Kidney (tissue), 13 donors: ENCODE measurements at regions not wholly inside any gene's neighbourhood (a gene's known extent, or its start where the extent isn't known, plus 50 kb on each side); places are given as distances from the start of the nearest gene placed in this dataset.

Experiments used
- DNase-seq, 5 donors: peaks; one replicate each; pipeline ENCODE4 v3.0.0-alpha.2; 2013 to 2020
- FAIRE-seq: peaks from 2 replicates; lab custom pipeline; 2012; peaks lifted over from hg19 to GRCh38; lab: Jason Lieb, UNC
- H3K27ac ChIP-seq, 2 donors: one replicate each; pipeline ENCODE4 v1.7.0; 2013; ENCODE audit warnings: low read depth in 2 of 2, low read length in 2 of 2, inconsistent platforms in 1 of 2
- H3K27me3 ChIP-seq: one replicate; pipeline ENCODE4 v1.7.1; 2013; ENCODE audit warnings: low read length, inconsistent platforms; ENCODE audit not compliant: control insufficient read depth, insufficient read depth
- H3K36me3 ChIP-seq, 3 donors: one replicate each; pipeline versions ENCODE4 v1.7.0 to v1.7.1; 2013; ENCODE audit warnings: low read length in 3 of 3, control low read depth in 1 of 3, inconsistent platforms in 1 of 3; ENCODE audit not compliant: insufficient read depth in 3 of 3, control insufficient read depth in 2 of 3
- H3K4me1 ChIP-seq, 3 donors: one replicate each; pipeline versions ENCODE4 v1.7.0 to v1.7.1; 2013; ENCODE audit warnings: low read length in 3 of 3, inconsistent platforms in 1 of 3, low read depth in 1 of 3; ENCODE audit not compliant: control insufficient read depth in 2 of 3, insufficient read depth in 2 of 3
- H3K4me3 ChIP-seq, 3 donors: one replicate each; pipeline versions ENCODE4 v1.7.0 to v1.8.1; 2013; ENCODE audit warnings: low read length in 3 of 3, control low read depth in 1 of 3, inconsistent platforms in 1 of 3
- H3K9ac ChIP-seq, 3 donors: one replicate each; pipeline versions ENCODE4 v1.7.0 to v1.7.1; 2013; ENCODE audit warnings: low read length in 3 of 3, control low read depth in 1 of 3, inconsistent platforms in 1 of 3
- H3K9me3 ChIP-seq, 3 donors: one replicate each; pipeline versions ENCODE4 v1.7.0 to v1.7.1; 2013; ENCODE audit warnings: low read length in 3 of 3, control low read depth in 1 of 3, inconsistent platforms in 1 of 3; ENCODE audit not compliant: control insufficient read depth in 2 of 3, insufficient read depth in 1 of 3
- intact Hi-C: fragments of 100-400 bp; cut with DNase I; formaldehyde crosslinking; loops from one replicate; pipeline ENCODE4 v1.11.1; 2022
- TF ChIP-seq, protein P1 (sequence below): IDR thresholded peaks from 3 replicates; pipeline ENCODE4 v1.5.1; 2012; ENCODE audit warnings: mild to moderate bottlenecking, moderate library complexity, borderline replicate concordance; ENCODE audit not compliant: insufficient read depth; ENCODE audit errors: extremely low read depth
- donor health status: control.
- donor health status: control.
- donor health status: control.
- donor health status: control.
- donor health status: control.
- donor health status: DM: yes; HTN: yes; CAD: no.
- donor health status: Normal renal cell carcinoma (clear cell type).

DNA sequence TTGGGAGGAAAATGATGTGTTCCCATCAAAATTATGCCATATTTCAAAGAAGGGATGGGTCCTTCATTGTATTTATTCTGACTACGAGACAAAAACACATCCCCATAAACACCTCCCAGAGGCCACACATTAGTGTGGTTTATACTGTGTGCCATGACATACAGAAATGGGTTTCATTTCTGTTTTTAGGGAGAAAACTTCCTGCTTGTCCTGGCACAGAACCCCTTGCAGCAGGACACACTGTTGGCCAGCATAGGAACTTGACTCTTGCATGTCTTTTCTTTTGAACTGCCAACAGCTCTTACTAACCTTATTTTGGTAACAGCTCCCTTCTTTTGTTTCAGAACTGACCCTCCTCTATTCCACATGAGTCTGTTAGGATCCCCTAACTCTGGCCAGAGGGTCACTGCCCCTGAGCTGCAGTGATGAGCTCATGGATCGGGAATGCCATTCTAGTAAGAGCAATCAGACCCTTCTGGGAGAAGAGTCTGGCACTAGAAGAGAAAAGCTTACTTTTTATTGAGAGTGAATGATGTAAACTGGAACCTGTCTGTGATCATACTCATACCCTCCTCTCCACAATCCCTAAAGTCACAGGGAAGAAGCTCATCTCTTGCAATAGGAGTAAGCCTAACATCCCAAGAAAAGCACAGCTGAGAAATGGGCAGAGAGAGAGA, 86.4 kb downstream of the SMIM20 start:
- no peak for DNase-seq
- intact Hi-C loops, result no loop called here
- Histone ChIP-seq H3K9me3 (no peaks in the 10 kb centered on the region), H3K9ac (no peak overlapping the region), H3K4me1 (no peaks in the 10 kb centered on the region), H3K27ac (no peak overlapping the region), H3K4me3 (no peak overlapping the region), H3K36me3 (no peaks in the 10 kb centered on the region), H3K27me3 (no peaks in the 10 kb centered on the region)
- TF ChIP-seq, protein P1, sequence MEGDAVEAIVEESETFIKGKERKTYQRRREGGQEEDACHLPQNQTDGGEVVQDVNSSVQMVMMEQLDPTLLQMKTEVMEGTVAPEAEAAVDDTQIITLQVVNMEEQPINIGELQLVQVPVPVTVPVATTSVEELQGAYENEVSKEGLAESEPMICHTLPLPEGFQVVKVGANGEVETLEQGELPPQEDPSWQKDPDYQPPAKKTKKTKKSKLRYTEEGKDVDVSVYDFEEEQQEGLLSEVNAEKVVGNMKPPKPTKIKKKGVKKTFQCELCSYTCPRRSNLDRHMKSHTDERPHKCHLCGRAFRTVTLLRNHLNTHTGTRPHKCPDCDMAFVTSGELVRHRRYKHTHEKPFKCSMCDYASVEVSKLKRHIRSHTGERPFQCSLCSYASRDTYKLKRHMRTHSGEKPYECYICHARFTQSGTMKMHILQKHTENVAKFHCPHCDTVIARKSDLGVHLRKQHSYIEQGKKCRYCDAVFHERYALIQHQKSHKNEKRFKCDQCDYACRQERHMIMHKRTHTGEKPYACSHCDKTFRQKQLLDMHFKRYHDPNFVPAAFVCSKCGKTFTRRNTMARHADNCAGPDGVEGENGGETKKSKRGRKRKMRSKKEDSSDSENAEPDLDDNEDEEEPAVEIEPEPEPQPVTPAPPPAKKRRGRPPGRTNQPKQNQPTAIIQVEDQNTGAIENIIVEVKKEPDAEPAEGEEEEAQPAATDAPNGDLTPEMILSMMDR, result no peak
- FAIRE-seq, result no peak

DNA sequence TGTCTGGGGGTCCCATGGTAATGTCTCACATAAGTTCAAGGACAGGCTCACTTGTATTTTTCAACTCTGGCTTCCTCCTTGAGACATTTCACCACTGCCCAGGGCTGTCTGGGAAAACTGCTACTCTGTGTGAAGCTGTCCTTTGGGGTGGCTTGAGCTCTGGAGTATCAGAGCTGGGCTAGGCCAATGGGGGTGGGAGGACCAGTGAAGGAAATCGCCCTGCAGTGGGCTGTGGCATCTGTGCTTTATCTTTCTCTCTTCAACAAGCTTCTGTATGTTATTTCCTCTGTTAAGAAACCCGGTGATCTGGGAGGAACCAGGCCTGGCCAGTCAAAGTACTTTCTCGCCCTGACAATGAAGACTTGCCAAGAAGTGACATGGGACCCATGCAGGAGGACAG, 87.4 kb downstream of the SMIM20 start:
- TF ChIP-seq, protein P1, result no peak
- intact Hi-C loops, result no loop called here
- no peaks in the 10 kb centered on the region for H3K9me3 ChIP-seq
- FAIRE-seq, result no peak
- DNase-seq, result no peak
- H3K4me1 ChIP-seq, result no peaks in the 10 kb centered on the region
- H3K27ac ChIP-seq, result no peak overlapping the region
- no peaks in the 10 kb centered on the region for H3K27me3 ChIP-seq
- no peak overlapping the region for H3K9ac ChIP-seq
- no peak overlapping the region for H3K4me3 ChIP-seq
- H3K36me3 ChIP-seq, result no peaks in the 10 kb centered on the region

DNA sequence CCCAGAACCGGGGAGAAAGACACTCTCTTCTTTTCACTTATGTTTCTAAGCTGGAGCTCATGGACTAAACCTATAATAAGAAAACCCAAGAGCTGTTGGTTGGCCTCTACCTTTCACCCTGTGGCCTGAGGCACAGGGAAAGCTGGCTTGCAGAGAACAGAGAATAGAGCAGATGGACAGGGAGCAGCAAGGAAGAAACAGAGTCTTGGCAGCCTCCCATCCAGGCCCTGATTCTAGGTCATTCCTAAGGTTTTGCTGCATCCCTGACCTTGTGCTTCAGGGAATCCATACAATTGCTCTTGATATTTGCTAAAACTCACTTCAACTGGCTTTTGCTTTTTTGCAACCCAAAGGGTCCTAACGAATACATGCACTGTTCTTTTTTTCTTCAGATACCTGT, 87.8 kb downstream of the SMIM20 start:
- DNase-seq, result no peak
- H3K27ac ChIP-seq, result no peak overlapping the region
- H3K4me1 ChIP-seq, result no peaks in the 10 kb centered on the region
- TF ChIP-seq, protein P1, result no peak
- no peaks in the 10 kb centered on the region for H3K9me3 ChIP-seq
- H3K36me3 ChIP-seq, result no peaks in the 10 kb centered on the region
- no peaks in the 10 kb centered on the region for H3K27me3 ChIP-seq
- no peak for FAIRE-seq
- H3K9ac ChIP-seq, result no peak overlapping the region
- intact Hi-C loops, result no loop called here
- H3K4me3 ChIP-seq, result no peak overlapping the region

DNA sequence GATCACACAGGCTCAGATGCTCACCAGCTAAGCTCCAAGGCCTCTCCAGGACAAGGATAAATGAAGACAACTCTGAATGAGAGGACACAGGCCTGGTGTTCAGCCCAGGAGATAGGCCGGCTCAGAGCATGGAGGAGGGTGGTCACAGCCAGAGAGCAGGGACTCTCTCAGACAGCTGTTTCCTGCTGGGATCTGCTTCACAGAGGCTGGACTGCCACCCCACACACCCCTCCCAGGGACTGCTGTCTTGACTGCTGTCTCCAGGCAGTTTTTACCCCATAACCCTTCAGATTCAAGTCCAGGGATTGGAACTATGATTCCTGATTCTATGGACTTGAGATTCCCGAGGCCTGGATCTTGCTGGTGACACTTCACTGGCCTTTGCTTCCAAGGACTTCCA, 89.0 kb downstream of the SMIM20 start:
- FAIRE-seq (no peak), DNase-seq (peak in 1 of 5 donors; percentile 67)
- H3K9me3 ChIP-seq, result peaks cover 0 to 3% (median 0%) of the 10 kb centered on the region in 3 donors
- H3K36me3 ChIP-seq, result no peaks in the 10 kb centered on the region
- H3K9ac ChIP-seq, result no peak overlapping the region
- TF ChIP-seq, protein P1, result no peak
- no peaks in the 10 kb centered on the region for H3K4me1 ChIP-seq
- H3K27ac ChIP-seq, result no peak overlapping the region
- H3K27me3 ChIP-seq, result no peaks in the 10 kb centered on the region
- H3K4me3 ChIP-seq, result no peak overlapping the region
- intact Hi-C loops, result no loop called here
